ENCODE measurements at regions not wholly inside any gene's neighbourhood (a gene's known extent, or its start where the extent isn't known, plus 50 kb on each side); places are given as distances from the start of the nearest gene placed in this dataset.

DNA sequence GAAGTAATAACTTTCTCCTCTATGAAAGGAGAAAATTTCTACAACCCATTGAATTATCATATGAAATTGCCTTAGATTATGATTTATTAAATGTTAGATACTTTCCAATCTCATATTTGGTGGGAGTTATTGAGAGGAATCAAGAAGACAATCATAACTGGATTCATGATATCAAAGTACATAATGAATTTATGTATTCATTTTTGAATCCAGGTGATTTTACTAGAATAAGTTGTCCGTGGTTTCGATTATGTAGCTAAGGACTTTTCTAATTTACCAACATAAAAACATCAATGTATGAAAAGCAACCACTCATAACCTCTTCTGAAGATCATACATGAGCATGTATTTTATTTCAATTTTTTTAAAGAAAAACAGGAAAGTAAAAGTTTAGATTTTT is 1225.0 kb upstream of the MIR17HG start:
- intact Hi-C loops (cut with DNase I; ENCODE audit: low total_unique reads): no loop called here
- WGBS, 2 donors (ENCODE audit: low coverage in 1 of 2): 78 to 89% methylated on average over 2 of the region's 2 CpGs
- no peak for DNase-seq
- Histone ChIP-seq H3K9me3 (no peaks in the 10 kb centered on the region), H3K4me3 (no peak overlapping the region), H3K27ac (no peak overlapping the region), H3K36me3 (no peaks in the 10 kb centered on the region), H3K27me3 (no peaks in the 10 kb centered on the region), H3K4me1 (peaks cover 0 to 8% (median 0%) of the 10 kb centered on the region in 4 donors)
- TF ChIP-seq POLR2AphosphoS5 (IDR thresholded peaks at IDR 0.05) (no peak), EP300 (IDR thresholded peaks at IDR 0.05; ENCODE audit: low read depth) (no peak), POLR2A (IDR thresholded peaks at IDR 0.05) (no peak)
- TF ChIP-seq, protein P1, sequence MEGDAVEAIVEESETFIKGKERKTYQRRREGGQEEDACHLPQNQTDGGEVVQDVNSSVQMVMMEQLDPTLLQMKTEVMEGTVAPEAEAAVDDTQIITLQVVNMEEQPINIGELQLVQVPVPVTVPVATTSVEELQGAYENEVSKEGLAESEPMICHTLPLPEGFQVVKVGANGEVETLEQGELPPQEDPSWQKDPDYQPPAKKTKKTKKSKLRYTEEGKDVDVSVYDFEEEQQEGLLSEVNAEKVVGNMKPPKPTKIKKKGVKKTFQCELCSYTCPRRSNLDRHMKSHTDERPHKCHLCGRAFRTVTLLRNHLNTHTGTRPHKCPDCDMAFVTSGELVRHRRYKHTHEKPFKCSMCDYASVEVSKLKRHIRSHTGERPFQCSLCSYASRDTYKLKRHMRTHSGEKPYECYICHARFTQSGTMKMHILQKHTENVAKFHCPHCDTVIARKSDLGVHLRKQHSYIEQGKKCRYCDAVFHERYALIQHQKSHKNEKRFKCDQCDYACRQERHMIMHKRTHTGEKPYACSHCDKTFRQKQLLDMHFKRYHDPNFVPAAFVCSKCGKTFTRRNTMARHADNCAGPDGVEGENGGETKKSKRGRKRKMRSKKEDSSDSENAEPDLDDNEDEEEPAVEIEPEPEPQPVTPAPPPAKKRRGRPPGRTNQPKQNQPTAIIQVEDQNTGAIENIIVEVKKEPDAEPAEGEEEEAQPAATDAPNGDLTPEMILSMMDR (IDR thresholded peaks at IDR 0.05): no peak
- in situ Hi-C loops (cut with MboI; ENCODE audit: low pct_ligation_motif_present in 1 of 4, low pct_unique_long_range_greater_than_20kb in 1 of 4, low sequenced_read_pairs in 3 of 4): no loop called here

DNA sequence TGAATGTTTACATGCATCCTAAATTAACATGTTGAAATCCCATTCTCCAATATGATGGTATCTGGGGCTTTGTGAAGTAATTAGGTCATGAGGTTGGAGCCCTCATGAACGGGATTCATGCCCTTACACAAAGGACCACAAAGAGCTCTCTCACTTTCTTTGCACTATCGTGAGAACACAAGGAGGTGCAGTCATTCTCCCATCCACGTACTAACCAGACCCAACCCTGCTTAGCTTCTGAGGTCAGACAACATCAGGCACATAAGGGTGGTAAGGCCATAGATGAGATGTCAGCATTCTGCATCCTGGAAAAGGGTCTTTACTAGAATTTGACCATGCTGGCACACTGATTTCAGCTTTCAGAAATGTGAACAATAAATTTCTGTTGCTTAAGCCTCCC is 1211.9 kb upstream of the MIR17HG start:
- Histone ChIP-seq H3K4me1 (no peaks in the 10 kb centered on the region), H3K4me3 (no peak overlapping the region), H3K27ac (no peak overlapping the region), H3K36me3 (no peaks in the 10 kb centered on the region), H3K9me3 (no peaks in the 10 kb centered on the region), H3K27me3 (no peaks in the 10 kb centered on the region)
- intact Hi-C loops (cut with DNase I; ENCODE audit: low total_unique reads) (no loop called here), in situ Hi-C loops (cut with MboI; ENCODE audit: low pct_ligation_motif_present in 1 of 4, low pct_unique_long_range_greater_than_20kb in 1 of 4, low sequenced_read_pairs in 3 of 4) (no loop called here)
- TF ChIP-seq POLR2AphosphoS5 (IDR thresholded peaks at IDR 0.05): no peak
- no peak for TF ChIP-seq EP300 (IDR thresholded peaks at IDR 0.05; ENCODE audit: low read depth)
- no peak for TF ChIP-seq POLR2A (IDR thresholded peaks at IDR 0.05)
- TF ChIP-seq, protein P1 (IDR thresholded peaks at IDR 0.05): no peak
- WGBS, 2 donors (ENCODE audit: low coverage in 1 of 2): 80 to 86% methylated on average over 1 to 3 of the region's 3 CpGs
- DNase-seq: no peak

DNA sequence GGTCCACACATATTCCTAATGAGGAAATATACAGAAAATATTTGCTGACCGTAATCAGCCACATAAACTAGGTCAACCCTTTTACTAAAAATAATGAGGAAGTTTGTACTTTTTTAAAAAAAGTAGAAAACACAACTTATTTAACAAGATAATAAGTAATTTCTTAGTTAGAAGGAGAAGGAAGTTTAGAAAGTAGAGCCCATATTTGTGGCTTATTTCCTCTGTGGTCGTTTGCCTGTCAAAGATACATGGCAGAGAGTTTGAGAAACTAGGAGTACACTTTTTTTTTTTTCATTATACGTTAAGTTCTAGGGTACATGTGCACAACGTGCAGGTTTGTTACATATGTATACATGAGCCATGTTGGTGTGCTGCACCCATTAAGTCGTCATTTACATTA is 1205.2 kb upstream of the MIR17HG start:
- Histone ChIP-seq H3K27ac (no peak overlapping the region), H3K4me3 (no peak overlapping the region), H3K27me3 (no peaks in the 10 kb centered on the region), H3K4me1 (no peaks in the 10 kb centered on the region), H3K9me3 (no peaks in the 10 kb centered on the region), H3K36me3 (no peaks in the 10 kb centered on the region)
- intact Hi-C loops (cut with DNase I; ENCODE audit: low total_unique reads): no loop called here
- DNase-seq: no peak
- WGBS, 2 donors (ENCODE audit: low coverage in 1 of 2): 68 to 69% methylated on average over 5 of the region's 5 CpGs
- in situ Hi-C loops (cut with MboI; ENCODE audit: low pct_ligation_motif_present in 1 of 4, low pct_unique_long_range_greater_than_20kb in 1 of 4, low sequenced_read_pairs in 3 of 4): no loop called here
- TF ChIP-seq, protein P1 (IDR thresholded peaks at IDR 0.05): no peak
- TF ChIP-seq EP300 (IDR thresholded peaks at IDR 0.05; ENCODE audit: low read depth) (no peak), POLR2A (IDR thresholded peaks at IDR 0.05) (no peak), POLR2AphosphoS5 (IDR thresholded peaks at IDR 0.05) (no peak)

DNA sequence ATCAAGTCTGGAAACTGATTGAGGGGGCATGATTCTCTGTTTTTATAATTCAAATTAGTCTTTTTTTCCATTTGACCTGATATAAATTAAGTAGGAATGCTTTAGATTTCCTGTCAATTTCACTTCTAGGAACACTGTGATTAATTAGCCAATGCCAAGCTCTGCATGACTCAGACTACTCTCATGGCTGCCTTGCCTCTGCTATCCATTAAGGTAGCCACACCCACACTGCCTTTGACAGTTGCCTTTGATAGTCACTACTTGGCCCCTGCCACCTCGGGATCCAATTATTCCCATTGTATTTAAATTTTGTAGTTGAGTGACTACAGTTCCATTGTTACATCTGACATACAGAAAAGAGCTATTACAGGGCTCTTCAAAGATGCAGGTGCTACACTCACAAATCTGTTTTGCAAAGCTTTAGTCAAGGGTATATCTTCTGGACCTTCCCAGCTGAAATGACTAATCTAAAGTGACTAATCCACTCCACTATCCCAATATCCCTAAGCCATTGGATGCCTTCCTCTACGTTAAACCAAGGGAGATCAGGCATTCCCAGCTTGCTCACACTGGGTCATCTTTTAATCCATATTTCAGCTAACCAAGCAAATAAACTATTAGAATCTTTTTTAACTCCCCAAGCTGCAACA is 1193.1 kb upstream of the MIR17HG start:
- in situ Hi-C loops (cut with MboI; ENCODE audit: low pct_ligation_motif_present in 1 of 4, low pct_unique_long_range_greater_than_20kb in 1 of 4, low sequenced_read_pairs in 3 of 4) (no loop called here), intact Hi-C loops (cut with DNase I; ENCODE audit: low total_unique reads) (no loop called here)
- Histone ChIP-seq H3K9me3 (no peaks in the 10 kb centered on the region), H3K4me3 (no peak overlapping the region), H3K4me1 (no peaks in the 10 kb centered on the region), H3K36me3 (no peaks in the 10 kb centered on the region), H3K27ac (no peak overlapping the region), H3K27me3 (no peaks in the 10 kb centered on the region)
- TF ChIP-seq EP300 (IDR thresholded peaks at IDR 0.05; ENCODE audit: low read depth): no peak
- TF ChIP-seq POLR2A (IDR thresholded peaks at IDR 0.05): no peak
- TF ChIP-seq, protein P1 (IDR thresholded peaks at IDR 0.05): no peak
- no peak for DNase-seq
- WGBS, 2 donors (ENCODE audit: low coverage in 1 of 2): 57 to 79% methylated on average over 1 to 2 of the region's 2 CpGs
